ENCODE measurements at regions not wholly inside any gene's neighbourhood (a gene's known extent, or its start where the extent isn't known, plus 50 kb on each side); places are given as distances from the start of the nearest gene placed in this dataset.

DNA sequence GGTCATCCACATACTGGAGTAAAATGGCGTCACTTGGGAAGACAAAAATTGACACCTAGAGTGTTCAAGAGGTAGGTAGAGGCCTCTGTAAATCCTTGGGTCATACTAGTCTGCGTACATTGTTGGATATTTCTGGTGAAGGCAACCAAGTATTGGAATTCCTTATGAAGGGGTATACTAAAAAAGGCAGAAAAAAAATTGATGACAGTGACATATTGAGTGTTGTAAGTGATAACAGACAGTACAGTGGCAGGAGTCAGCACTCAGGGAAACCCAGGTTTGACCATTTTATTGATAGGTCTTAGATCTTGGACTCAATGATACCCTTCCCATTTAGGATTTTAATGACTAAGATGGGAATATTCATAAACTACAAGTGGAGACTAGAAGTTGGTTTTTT, 359.1 kb upstream of the VSTM2A start:
- ATAC-seq (no peak), DNase-seq (ENCODE audit: low read depth, low spot score) (no peak)
- no peak for TF ChIP-seq CTCF (IDR thresholded peaks at IDR 0.05 in 2 of 3, conservative IDR thresholded peaks at IDR 0.05 in 1 of 3; ENCODE audit: borderline replicate concordance in 1 of 3, insufficient read depth in 1 of 3, low read depth in 2 of 3, low read length in 2 of 3)
- no peak for TF ChIP-seq CEBPB (IDR thresholded peaks at IDR 0.05; ENCODE audit: low read depth)
- no peak for TF ChIP-seq YY1 (IDR thresholded peaks at IDR 0.05; ENCODE audit: extremely low read depth, insufficient replicate concordance, low read depth, low read length)
- no peak for TF ChIP-seq TCF7L2 (IDR thresholded peaks at IDR 0.05; ENCODE audit: borderline replicate concordance, extremely low read depth, insufficient read depth, insufficient read length)
- TF ChIP-seq REST (IDR thresholded peaks at IDR 0.05; ENCODE audit: low read depth) = no peak
- H3K4me2 ChIP-seq (ENCODE audit: low read length) = no peak overlapping the region
- POLR2A ChIA-PET = no interaction called here
- no TSS peak for BruUV-seq (replicated peaks)
- H3K27me3 ChIP-seq (ENCODE audit: insufficient read depth, low read length) = no peaks in the 10 kb centered on the region
- CTCF ChIA-PET = no interaction called here
- H3K9ac ChIP-seq (ENCODE audit: low read length) = no peak overlapping the region
- no peaks in the 10 kb centered on the region for H3K36me3 ChIP-seq (ENCODE audit: control insufficient read depth in 1 of 2, insufficient read depth in 2 of 2, low read length in 2 of 2)
- no peak overlapping the region for H3K27ac ChIP-seq (ENCODE audit: low read depth, low read length)
- H4K20me1 ChIP-seq (ENCODE audit: insufficient read depth) = no peaks in the 10 kb centered on the region
- intact Hi-C loops (cut with micrococcal nuclease) = no loop called here
- RAD21 ChIA-PET (ENCODE audit: low non-redundant PET in 1 of 2, low total read pairs in 2 of 2, uncharacterized antibody in 2 of 2, unreplicated experiment in 2 of 2) = no interaction called here
- no peaks in the 10 kb centered on the region for H3K79me2 ChIP-seq (ENCODE audit: insufficient read depth, low read length)
- H3K9me2 ChIP-seq (ENCODE audit: insufficient read depth) = no peaks in the 10 kb centered on the region
- H3K4me1 ChIP-seq (ENCODE audit: control insufficient read depth in 1 of 2, insufficient read depth in 2 of 2, low read length in 2 of 2) = no peaks in the 10 kb centered on the region
- H2AFZ ChIP-seq (ENCODE audit: low read depth, low read length, poor library complexity, severe bottlenecking) = no peak overlapping the region
- H3K4me3 ChIP-seq (replicated peaks in 1 of 2; ENCODE audit: low read depth in 1 of 2, low read length in 2 of 2) = no peak overlapping the region
- H3K9me3 ChIP-seq (ENCODE audit: control insufficient read depth in 1 of 2, insufficient read depth in 1 of 2, low read depth in 1 of 2, low read length in 2 of 2) = peaks cover 12 to 17% of the 10 kb centered on the region in 2 experiments; a peak in 2 of 4 replicates

All from HCT116 (cell line).